Prostate gland (tissue), 2 donors: ENCODE measurements at regions not wholly inside any gene's neighbourhood (a gene's known extent, or its start where the extent isn't known, plus 50 kb on each side); places are given as distances from the start of the nearest gene placed in this dataset.

ENCODE experiments used
- POLR2A ChIP-seq: fragments of 450-650 bp; IDR thresholded peaks from one replicate; pipeline ENCODE4 v1.6.1; 2016; ENCODE audit warnings: antibody characterized with exemption, mild to moderate bottlenecking
- TF ChIP-seq, protein P1 (sequence below), 4 experiments: fragments of 200-600 bp in 2 of 4; fragments of 450-650 bp in 2 of 4; sonication (generic) in 2 of 4; IDR thresholded peaks; 1 replicate in 3 of 4; 2 replicates in 1 of 4; pipeline ENCODE4 v1.5.1; 2016 to 2019; ENCODE audit warnings: antibody characterized with exemption in 4 of 4, mild to moderate bottlenecking in 2 of 4, moderate library complexity in 2 of 4

DNA sequence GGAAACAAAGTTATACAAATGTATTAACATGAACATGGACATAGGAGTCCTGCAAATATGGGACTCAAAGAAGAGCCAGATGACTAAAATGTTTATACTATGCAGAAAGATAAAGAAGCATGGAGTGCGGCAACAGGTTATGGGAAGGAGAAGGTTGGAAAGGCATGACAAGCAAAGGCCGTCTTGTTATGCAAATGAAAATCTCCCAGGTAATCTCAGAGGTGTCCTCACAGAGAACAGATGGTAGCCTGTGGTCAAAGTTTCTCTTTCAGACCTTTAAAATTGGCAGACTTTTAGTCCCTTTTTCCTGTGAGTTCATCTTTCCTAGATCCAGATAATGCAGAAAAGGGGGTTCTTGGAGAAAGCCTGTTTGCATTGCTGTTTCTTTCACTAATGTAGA, 116.4 kb upstream of the BEND4 start:
- TF ChIP-seq, protein P1, sequence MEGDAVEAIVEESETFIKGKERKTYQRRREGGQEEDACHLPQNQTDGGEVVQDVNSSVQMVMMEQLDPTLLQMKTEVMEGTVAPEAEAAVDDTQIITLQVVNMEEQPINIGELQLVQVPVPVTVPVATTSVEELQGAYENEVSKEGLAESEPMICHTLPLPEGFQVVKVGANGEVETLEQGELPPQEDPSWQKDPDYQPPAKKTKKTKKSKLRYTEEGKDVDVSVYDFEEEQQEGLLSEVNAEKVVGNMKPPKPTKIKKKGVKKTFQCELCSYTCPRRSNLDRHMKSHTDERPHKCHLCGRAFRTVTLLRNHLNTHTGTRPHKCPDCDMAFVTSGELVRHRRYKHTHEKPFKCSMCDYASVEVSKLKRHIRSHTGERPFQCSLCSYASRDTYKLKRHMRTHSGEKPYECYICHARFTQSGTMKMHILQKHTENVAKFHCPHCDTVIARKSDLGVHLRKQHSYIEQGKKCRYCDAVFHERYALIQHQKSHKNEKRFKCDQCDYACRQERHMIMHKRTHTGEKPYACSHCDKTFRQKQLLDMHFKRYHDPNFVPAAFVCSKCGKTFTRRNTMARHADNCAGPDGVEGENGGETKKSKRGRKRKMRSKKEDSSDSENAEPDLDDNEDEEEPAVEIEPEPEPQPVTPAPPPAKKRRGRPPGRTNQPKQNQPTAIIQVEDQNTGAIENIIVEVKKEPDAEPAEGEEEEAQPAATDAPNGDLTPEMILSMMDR (IDR thresholded peaks at IDR 0.05): no peak
- no peak for TF ChIP-seq POLR2A
